GM10248 (cell line): ENCODE measurements at regions not wholly inside any gene's neighbourhood (a gene's known extent, or its start where the extent isn't known, plus 50 kb on each side); places are given as distances from the start of the nearest gene placed in this dataset.

ENCODE experiments used
- CTCF ChIA-PET: fragments of 300-600 bp; sonication (Branson Sonifier 250); formaldehyde crosslinking; extraction: SDS; loops from one replicate; lab custom pipeline; 2021; ENCODE audit warnings: antibody characterized with exemption; lab: Yijun Ruan, JAX
- POLR2A ChIA-PET: fragments of 350-650 bp; sonication (Branson Sonifier 250); formaldehyde crosslinking; extraction: SDS; loops from one replicate; lab custom pipeline; 2020; ENCODE audit warnings: antibody characterized with exemption; lab: Yijun Ruan, JAX
- DNase-seq: peaks from one replicate; pipeline ENCODE4 v3.0.0; 2012; ENCODE audit errors: extremely low spot score
- CTCF ChIP-seq: IDR thresholded peaks from 2 replicates; pipeline ENCODE4 v1.5.1; 2012; ENCODE audit warnings: mild to moderate bottlenecking, low read depth; ENCODE audit errors: extremely low read depth, missing control alignments, control extremely low read depth

GRCh38 chr6:50449128-50449527, 264.2 kb upstream of the TFAP2D start:
- CTCF ChIA-PET: no interaction called here
- POLR2A ChIA-PET: no interaction called here
- TF ChIP-seq CTCF: no peak
- DNase-seq: no peak

- TF ChIP-seq CTCF: no peak
- ChIA-PET POLR2A (no interaction called here), CTCF (no interaction called here)
- DNase-seq: no peak
Observed at GRCh38 chr6:50451826-50452400, 261.4 kb upstream of the TFAP2D start.

DNA sequence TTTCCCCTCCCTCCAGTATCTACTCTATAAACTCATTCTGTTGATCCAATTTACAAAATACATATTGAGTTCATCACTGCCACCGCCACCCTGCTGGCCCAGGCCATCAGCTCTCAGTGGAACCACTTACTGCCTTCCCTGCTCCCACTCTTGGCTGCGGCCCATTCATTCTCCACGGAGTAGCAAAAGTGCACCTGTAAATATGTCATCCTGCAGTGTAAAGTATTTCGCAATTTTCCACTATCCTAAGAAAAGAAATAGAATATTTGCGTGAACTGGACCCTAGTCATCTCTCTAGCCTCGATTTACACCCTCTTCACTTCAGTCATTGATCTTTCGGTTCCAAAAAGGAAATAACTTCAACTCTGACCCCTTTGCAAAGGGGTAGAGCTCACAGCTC, 258.3 kb upstream of the TFAP2D start:
- CTCF ChIA-PET: interaction anchor here (1.0 to 2.1 kb wide), 4 partner anchors 9 to 70 kb away, joined by 3 to 5 read pairs (median 3); no protein-coding TSS in a partner anchor
- POLR2A ChIA-PET: no interaction called here
- no peak for DNase-seq
- no peak for TF ChIP-seq CTCF

DNA sequence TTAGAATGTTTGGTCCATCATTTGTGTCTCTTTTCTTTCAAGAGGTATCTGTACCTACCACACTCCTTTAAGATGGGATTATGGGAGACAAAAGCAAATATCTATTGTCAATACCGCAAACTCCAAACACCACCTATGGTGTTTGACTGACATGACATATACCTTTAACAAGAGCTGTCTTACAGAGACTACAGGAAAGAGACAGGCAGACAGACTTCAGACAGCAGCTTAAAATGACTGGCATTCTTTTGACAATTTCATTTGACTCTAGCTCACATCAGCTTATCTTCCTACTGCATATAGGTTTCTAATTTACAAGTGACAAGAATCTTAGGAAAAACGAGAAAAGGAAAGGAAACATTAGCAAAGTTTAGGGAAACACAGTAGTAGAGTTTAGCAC, 256.0 kb upstream of the TFAP2D start:
- ChIA-PET CTCF (interaction anchor here (2.1 kb wide), 1 partner anchor 14 kb away, joined by 5 read pairs; no protein-coding TSS in a partner anchor), POLR2A (no interaction called here)
- TF ChIP-seq CTCF: no peak
- DNase-seq: no peak

DNA sequence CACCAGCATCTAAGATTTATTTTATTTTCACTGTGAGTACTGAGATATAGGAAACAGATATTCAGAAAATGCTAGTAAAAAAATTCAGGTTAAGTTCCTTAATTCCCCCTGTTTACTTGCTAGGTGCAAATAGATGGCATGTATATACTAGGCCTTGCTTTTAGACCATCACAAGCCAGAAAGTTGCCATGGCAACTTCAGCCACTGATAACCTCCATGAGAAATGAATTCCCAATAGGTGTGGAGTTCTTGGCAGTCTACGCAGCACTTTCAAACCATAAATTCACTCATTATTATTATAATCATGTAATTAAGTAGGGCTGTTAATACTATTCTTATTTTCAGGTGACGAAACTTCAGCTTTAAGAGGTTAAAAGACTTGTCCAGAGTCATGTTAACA, 251.6 kb upstream of the TFAP2D start:
- no peak for DNase-seq
- TF ChIP-seq CTCF: no peak
- ChIA-PET CTCF (interaction anchor here (1.0 kb wide), 1 partner anchor 16 kb away, joined by 3 read pairs; no protein-coding TSS in a partner anchor), POLR2A (no interaction called here)

GRCh38 chr6:50463931-50464330, 249.4 kb upstream of the TFAP2D start:
- POLR2A ChIA-PET: no interaction called here
- DNase-seq: no peak
- CTCF ChIA-PET: no interaction called here
- TF ChIP-seq CTCF: no peak
